Activated T-cell treated with anti-CD3 and anti-CD28 coated beads, Interleukin-2, amount 50 U/mL, for 48 hours (primary cell): ENCODE measurements at regions not wholly inside any gene's neighbourhood (a gene's known extent, or its start where the extent isn't known, plus 50 kb on each side); places are given as distances from the start of the nearest gene placed in this dataset.
"Not testable (repeated sequence)": the region's sequence is repeated elsewhere in the genome, so short reads cannot be mapped to it uniquely, and the experiment has no call there.

Experiments used
- DNase-seq, 2 experiments: peaks; one replicate each; pipeline ENCODE4 v3.0.0-alpha.2; 2020

GRCh38 chr1:10867914-10868598 is 71.6 kb upstream of the CASZ1 start:
- no peak for DNase-seq

- no peak for DNase-seq
Measured at GRCh38 chr1:10868599-10868965, 72.1 kb upstream of the CASZ1 start.

DNA sequence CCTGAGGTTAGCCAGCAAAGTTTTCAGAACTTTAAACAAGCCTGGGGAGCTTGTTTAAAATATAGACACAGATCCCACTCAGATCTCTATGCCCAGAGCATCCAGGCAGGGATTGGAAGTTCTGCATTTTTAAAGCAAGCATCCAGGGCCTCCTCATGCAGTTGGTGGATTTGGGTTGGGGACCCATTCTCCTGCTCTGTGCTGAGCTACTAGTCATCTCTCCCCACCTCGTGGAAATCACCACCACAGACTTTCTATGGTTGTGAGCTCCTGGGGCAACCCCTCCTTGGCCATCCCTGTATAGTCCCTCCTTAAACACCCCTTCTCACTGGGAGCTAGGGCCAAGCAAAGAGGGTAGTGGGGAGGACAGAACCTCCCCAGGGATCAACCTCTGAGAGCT is 73.5 kb upstream of the CASZ1 start:
- DNase-seq, result no peak

DNA sequence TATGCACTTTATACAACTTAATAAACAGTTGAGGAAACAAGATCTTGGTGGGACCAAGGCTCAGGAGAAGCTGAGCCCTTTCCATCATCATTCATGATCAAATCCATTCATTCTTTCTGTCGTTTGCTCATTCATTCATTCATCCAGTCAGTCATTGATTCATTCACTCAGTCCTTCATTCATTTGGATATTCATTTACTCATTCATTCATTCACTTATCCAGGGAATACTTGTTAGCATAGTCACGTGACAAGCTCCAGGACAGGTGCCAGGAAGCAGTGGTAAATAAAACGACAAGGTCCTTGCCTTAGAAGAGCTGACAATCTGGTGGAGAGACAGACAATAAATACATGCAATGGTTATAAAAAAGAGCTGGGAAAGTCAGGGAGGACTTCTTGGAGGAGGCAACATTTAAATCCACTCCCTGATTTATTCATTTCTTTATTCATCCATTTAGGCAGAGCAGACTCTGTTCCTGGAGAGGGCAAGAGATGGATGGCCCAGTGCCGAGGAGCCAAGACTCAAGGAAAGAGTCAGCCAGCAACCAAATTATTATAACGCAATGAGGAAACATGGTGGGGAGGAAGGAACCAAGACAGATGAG is 74.1 kb upstream of the CASZ1 start:
- DNase-seq, result no peak

DNA sequence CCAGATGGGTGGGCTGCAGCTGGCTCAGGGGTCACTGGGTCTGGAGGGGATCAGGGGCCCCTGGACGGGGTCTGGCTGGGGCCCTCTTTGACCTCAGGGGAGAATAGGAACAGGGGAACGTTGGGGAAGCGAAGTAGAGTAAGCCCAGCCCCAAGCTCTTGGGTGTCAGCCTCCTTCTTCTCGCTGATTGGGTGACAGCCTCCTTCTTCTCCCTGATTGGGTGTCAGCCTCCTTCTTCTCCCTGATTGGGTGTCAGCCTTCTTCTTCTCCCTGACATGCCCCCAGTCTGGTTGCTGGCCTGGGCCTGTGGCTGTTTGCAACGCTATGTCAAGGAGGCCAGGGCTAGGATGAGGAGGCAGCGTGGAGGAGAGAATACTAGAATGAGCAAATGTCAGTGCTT is 76.7 kb upstream of the CASZ1 start:
- DNase-seq, result no peak

DNA sequence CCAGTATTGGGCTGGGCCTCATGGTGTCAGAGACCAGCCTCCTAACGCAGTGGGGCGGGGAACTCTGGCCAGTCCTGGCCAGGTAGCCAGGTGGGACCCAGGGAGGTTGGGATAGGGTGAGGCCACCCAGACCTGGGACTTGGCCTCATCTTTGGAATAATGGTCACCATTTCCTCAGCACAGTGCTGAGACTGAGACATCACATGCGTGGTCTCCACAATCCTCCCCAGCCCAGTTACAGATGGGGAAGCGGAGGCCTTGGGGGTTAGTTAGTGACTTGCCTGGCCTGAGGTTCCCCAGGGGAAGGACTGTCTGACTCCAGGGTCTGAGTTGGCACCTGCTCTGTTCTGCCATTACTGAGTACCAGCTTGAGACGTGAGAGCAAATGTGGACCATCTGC is 77.9 kb upstream of the CASZ1 start:
- no peak for DNase-seq

DNA sequence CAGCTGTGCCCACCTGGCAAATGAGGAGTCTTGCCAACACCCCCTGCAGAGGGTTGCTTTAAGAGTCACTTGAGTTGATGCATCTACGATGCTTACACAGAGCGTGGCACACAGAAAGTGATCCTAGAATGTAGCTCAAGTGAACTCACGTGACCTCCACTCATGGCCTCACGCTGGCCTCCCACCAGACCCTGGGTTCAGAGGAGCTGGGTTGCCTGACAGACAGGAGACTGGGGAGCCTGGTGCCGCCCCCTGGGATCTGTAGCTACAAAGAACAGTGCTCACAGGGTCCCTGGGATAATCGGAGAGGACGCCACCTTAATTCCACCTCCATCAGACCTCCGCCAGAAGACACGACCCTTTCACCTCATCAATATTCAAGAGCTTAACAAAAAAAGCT is 81.4 kb upstream of the CASZ1 start:
- no peak for DNase-seq

GRCh38 chr1:10878469-10878868 is 82.0 kb upstream of the CASZ1 start:
- no peak for DNase-seq

DNA sequence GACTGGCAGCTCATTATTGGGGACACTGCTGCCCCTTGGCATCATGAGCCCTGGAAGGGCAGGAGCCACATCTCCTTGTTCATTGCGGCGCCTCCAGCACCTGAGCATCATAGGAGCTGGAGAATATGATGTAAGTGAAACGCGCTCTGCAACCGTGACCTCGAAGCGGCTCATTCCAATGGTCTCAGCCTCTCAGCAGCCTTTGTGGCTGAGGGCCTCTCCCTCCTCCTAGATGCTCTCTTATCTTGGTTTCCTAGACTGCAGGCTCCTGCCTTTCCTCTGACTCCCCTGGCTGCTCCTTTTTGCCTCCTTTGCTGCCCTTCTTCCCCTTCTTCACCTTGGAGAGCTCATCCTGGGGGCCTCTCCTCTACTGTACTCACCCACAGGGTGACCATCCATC is 83.6 kb upstream of the CASZ1 start:
- DNase-seq, result no peak

DNA sequence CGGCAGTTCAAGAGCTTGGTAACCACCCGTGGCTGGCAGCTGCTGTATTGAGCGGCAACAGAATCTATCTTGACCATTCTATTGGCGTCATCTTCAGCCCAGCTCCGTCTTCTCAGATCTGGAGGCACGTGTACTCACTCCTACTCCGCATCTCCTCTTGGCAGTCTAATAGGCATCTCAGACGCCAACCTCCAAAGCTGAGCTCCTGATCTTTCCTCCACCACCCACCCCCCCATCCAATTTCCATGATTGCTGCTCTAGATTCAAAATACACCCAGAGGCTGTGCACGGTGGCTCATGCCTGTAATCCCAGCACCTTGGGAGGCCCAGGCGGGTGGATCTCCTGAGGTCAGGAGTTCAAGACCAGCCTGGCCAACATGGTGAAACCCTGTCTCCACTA is 84.6 kb upstream of the CASZ1 start:
- no peak for DNase-seq

GRCh38 chr1:10882069-10882468 is 85.6 kb upstream of the CASZ1 start:
- no peak for DNase-seq

GRCh38 chr1:10887032-10887431 is 90.6 kb upstream of the CASZ1 start:
- not testable (repeated sequence) for DNase-seq

DNA sequence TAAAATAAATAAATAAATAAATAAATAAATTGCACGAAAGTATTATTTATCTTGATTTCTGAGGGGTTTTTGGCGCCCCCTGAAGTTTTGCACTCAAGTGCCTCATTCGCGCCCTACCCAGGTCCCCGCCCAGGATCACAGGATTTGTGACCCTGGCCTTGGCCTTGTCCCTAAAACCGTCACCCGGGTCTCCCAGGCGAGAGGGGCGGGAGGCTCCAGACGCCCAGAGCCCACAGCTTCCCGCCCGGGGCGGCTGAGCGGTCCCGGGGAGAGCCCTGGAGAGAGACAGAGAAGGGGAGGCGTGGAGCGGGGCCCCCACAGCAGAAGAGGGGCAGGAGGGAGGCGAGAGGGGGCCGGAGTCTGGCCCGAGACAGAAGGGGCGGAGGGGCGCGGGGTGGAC is 91.8 kb upstream of the CASZ1 start:
- DNase-seq, result no peak

GRCh38 chr1:10888791-10889649 is 92.6 kb upstream of the CASZ1 start:
- DNase-seq, result no peak

- DNase-seq, result no peak
Measured at GRCh38 chr1:10889650-10890353, 93.4 kb upstream of the CASZ1 start.

GRCh38 chr1:10890491-10891071 is 94.1 kb upstream of the CASZ1 start:
- no peak for DNase-seq

DNA sequence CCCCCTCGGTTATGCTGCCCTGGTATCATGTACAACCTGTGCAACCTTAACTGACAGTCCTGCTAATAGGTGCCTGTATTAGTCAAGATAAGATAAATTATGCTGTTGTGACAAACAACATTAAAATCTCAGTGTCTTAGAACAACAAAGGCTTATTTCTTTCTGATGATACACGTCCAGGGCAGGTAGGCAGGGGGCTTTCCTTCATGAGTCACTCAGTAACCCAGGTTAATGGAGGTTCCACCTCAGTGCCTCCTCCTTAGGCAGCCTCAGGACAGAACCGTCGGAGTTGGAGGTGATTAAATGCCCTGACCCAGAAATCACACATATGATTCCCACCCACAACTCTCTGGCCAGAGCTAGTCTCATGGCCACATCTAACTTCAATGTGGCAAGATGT is 94.6 kb upstream of the CASZ1 start:
- no peak for DNase-seq

GRCh38 chr1:10892138-10893065 is 96.0 kb upstream of the CASZ1 start:
- no peak for DNase-seq

DNA sequence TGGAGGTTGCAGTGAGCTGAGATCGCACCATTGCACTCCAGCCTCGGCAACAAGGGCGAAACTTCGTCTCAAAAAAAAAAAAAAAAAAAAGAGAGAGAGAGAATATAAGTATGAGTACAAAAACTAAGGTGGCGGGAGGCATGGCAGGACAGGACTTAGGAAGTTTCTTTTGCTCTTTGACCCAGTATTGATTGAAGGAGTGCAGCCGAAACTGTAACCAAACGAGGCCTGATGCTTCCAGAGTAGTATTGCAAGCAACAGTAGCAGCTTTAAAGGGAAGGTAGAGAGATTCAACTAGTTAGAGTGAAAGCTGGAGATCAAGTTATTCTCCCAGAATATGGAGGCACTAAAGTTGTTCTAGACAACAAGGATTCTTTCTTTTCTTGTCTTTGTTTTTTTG is 99.2 kb upstream of the CASZ1 start:
- DNase-seq, result no peak

GRCh38 chr1:10896673-10897072 is 100.2 kb upstream of the CASZ1 start:
- DNase-seq, result no peak

DNA sequence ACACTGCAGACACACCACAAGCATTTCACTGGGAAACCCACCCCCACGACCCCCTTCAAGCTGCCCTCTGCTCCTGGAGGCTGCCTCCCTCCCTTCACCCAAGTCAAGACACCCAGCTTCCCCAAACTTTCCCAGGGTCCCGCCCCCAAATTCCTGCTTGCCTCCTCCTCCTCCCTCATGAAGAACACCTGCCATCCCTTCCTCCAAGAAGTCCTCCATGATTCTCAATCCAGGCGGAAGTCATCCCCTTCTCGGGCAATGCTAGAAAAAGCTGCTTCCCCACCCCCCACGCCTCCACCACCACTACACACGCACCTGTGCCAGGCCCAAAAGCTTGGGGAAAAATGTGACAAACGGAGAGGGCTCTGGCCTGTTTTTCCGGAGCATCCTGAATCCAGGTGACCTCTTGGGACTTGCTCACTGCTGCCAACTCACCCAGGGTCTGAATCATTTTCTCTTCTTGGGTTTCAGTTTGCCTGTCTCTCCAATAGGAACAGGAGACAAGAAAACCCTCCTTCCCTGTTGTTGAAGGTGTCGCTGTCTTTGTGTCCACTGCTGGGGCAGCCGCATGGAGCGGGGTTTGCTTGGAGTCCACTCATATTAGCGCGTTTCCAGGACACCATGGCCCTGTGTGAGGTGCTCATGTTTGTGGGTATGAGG is 101.0 kb upstream of the CASZ1 start:
- DNase-seq, result no peak
